OCI-LY1 (cell line): ENCODE measurements at regions not wholly inside any gene's neighbourhood (a gene's known extent, or its start where the extent isn't known, plus 50 kb on each side); places are given as distances from the start of the nearest gene placed in this dataset.

ENCODE experiments used
- H2AFZ ChIP-seq: fragments of 200-600 bp; sonication (generic), shearing (Covaris generic); 2 replicates; pipeline ENCODE4 v1.6.0; 2014; ENCODE audit warnings: antibody characterized with exemption, mild to moderate bottlenecking, low read length
- H3F3A ChIP-seq: fragments of 200-600 bp; sonication (generic), shearing (Covaris generic); 2 replicates; pipeline ENCODE4 v1.6.0; 2014; ENCODE audit warnings: mild to moderate bottlenecking, antibody characterized with exemption, low read length, moderate library complexity; ENCODE audit not compliant: insufficient read depth
- H3K27ac ChIP-seq: fragments of 200-600 bp; sonication (generic); 2 replicates; pipeline ENCODE4 v1.5.1; 2014; ENCODE audit warnings: low read length, mixed run types, mild to moderate bottlenecking, low read depth; ENCODE audit not compliant: poor library complexity, severe bottlenecking
- H3K27me3 ChIP-seq: fragments of 200-600 bp; sonication (generic); 2 replicates; pipeline ENCODE4 v1.6.0; 2014; ENCODE audit warnings: antibody characterized with exemption, mild to moderate bottlenecking, low read length, moderate library complexity; ENCODE audit not compliant: insufficient read depth
- H3K36me3 ChIP-seq: fragments of 200-600 bp; sonication (generic); 2 replicates; pipeline ENCODE4 v1.6.1; 2014; ENCODE audit warnings: mild to moderate bottlenecking, antibody characterized with exemption, low read length, moderate library complexity, mixed read lengths; ENCODE audit not compliant: insufficient read depth
- H3K4me1 ChIP-seq: fragments of 200-600 bp; sonication (generic); 2 replicates; pipeline ENCODE4 v1.5.1; 2014; ENCODE audit warnings: mild to moderate bottlenecking, low read length, moderate library complexity; ENCODE audit not compliant: insufficient read depth, severe bottlenecking
- H3K4me2 ChIP-seq: fragments of 200-600 bp; sonication (generic), shearing (Covaris generic); 2 replicates; pipeline ENCODE4 v1.6.1; 2014; ENCODE audit warnings: low read length
- H3K4me3 ChIP-seq: fragments of 200-600 bp; sonication (generic); 2 replicates; pipeline ENCODE4 v1.5.1; 2014; ENCODE audit warnings: low read length, low read depth, mild to moderate bottlenecking, mixed read lengths; ENCODE audit not compliant: poor library complexity, severe bottlenecking
- H3K79me2 ChIP-seq: fragments of 200-600 bp; shearing (Covaris generic); 2 replicates; pipeline ENCODE4 v1.6.1; 2016; ENCODE audit warnings: mixed run types, low read length, mixed read lengths; ENCODE audit not compliant: insufficient read depth
- H3K9ac ChIP-seq: fragments of 200-600 bp; sonication (generic), shearing (Covaris generic); 2 replicates; pipeline ENCODE4 v1.6.1; 2014; ENCODE audit warnings: mild to moderate bottlenecking, low read length, mixed read lengths
- H3K9me2 ChIP-seq: fragments of 200-600 bp; sonication (generic), shearing (Covaris generic); 2 replicates; pipeline ENCODE4 v1.6.1; 2014; ENCODE audit warnings: low read depth, mild to moderate bottlenecking, low read length, mixed read lengths
- H3K9me3 ChIP-seq: fragments of 200-600 bp; shearing (Covaris generic); 2 replicates; pipeline ENCODE4 v1.6.1; 2014; ENCODE audit warnings: low read length, mixed read lengths
- H4K20me1 ChIP-seq: fragments of 200-600 bp; sonication (generic), shearing (Covaris generic); 2 replicates; pipeline ENCODE4 v1.6.0; 2016; ENCODE audit warnings: mild to moderate bottlenecking, low read length; ENCODE audit not compliant: insufficient read depth
- CTCF ChIP-seq: fragments of 200-600 bp; sonication (generic), shearing (Covaris generic); IDR thresholded peaks from 2 replicates; pipeline ENCODE4 v1.5.1; 2017; ENCODE audit warnings: mild to moderate bottlenecking, antibody characterized with exemption, low read length, moderate library complexity, mixed read lengths
- EZH2 ChIP-seq: fragments of 200-600 bp; sonication (generic), shearing (Covaris generic); IDR thresholded peaks from 2 replicates; pipeline ENCODE4 v1.8.0; 2017; ENCODE audit warnings: borderline replicate concordance, mixed run types, mild to moderate bottlenecking, antibody characterized with exemption, low read length, moderate library complexity, mixed read lengths

- Histone ChIP-seq H3K27me3 (no peaks in the 10 kb centered on the region), H3K4me2 (no peak overlapping the region), H4K20me1 (no peaks in the 10 kb centered on the region), H3K4me3 (no peak overlapping the region), H3K27ac (no peak overlapping the region), H3K4me1 (no peaks in the 10 kb centered on the region), H3K9ac (no peak overlapping the region), H3K36me3 (no peaks in the 10 kb centered on the region), H2AFZ (no peak overlapping the region), H3K9me3 (no peaks in the 10 kb centered on the region), H3F3A (no peaks in the 10 kb centered on the region), H3K79me2 (no peaks in the 10 kb centered on the region), H3K9me2 (no peaks in the 10 kb centered on the region)
- no peak for TF ChIP-seq CTCF
- no peak for TF ChIP-seq EZH2
Observed at GRCh38 chr10:131668903-131669302, 231.9 kb upstream of the PPP2R2D start.

- H3K4me2 ChIP-seq = no peak overlapping the region
- no peaks in the 10 kb centered on the region for H3F3A ChIP-seq
- no peaks in the 10 kb centered on the region for H3K79me2 ChIP-seq
- no peaks in the 10 kb centered on the region for H3K36me3 ChIP-seq
- H3K4me3 ChIP-seq = no peak overlapping the region
- H3K9ac ChIP-seq = no peak overlapping the region
- no peaks in the 10 kb centered on the region for H3K27me3 ChIP-seq
- H3K27ac ChIP-seq = no peak overlapping the region
- H4K20me1 ChIP-seq = no peaks in the 10 kb centered on the region
- no peaks in the 10 kb centered on the region for H3K9me3 ChIP-seq
- TF ChIP-seq CTCF (no peak), EZH2 (no peak)
- H3K9me2 ChIP-seq = no peaks in the 10 kb centered on the region
- H2AFZ ChIP-seq = no peak overlapping the region
- H3K4me1 ChIP-seq = no peaks in the 10 kb centered on the region
Observed at GRCh38 chr10:131669838-131670237, 231.0 kb upstream of the PPP2R2D start.

- H3K9me3 ChIP-seq = no peaks in the 10 kb centered on the region
- no peaks in the 10 kb centered on the region for H3F3A ChIP-seq
- H2AFZ ChIP-seq = no peak overlapping the region
- H3K27me3 ChIP-seq = no peaks in the 10 kb centered on the region
- no peaks in the 10 kb centered on the region for H3K9me2 ChIP-seq
- no peaks in the 10 kb centered on the region for H3K36me3 ChIP-seq
- no peak overlapping the region for H3K27ac ChIP-seq
- no peak for TF ChIP-seq CTCF
- TF ChIP-seq EZH2 = no peak
- H3K9ac ChIP-seq = no peak overlapping the region
- no peak overlapping the region for H3K4me3 ChIP-seq
- H3K79me2 ChIP-seq = no peaks in the 10 kb centered on the region
- no peaks in the 10 kb centered on the region for H3K4me1 ChIP-seq
- no peak overlapping the region for H3K4me2 ChIP-seq
- H4K20me1 ChIP-seq = no peaks in the 10 kb centered on the region
Observed at GRCh38 chr10:131670341-131670740, 230.5 kb upstream of the PPP2R2D start.
